Urinary bladder (tissue), 3 donors: ENCODE measurements at regions not wholly inside any gene's neighbourhood (a gene's known extent, or its start where the extent isn't known, plus 50 kb on each side); places are given as distances from the start of the nearest gene placed in this dataset.
A peak's percentile ranks its signal among the peaks of the same experiment; 100 is the strongest.

Experiments used
- DNase-seq: peaks from one replicate; pipeline ENCODE4 v3.0.0-alpha.2; 2015; ENCODE audit errors: extremely low spot score
- H3K27ac ChIP-seq: one replicate; pipeline ENCODE4 v1.5.1; 2013; ENCODE audit warnings: low read depth, mild to moderate bottlenecking, moderate library complexity
- H3K36me3 ChIP-seq: one replicate; pipeline ENCODE4 v1.6.1; 2013; ENCODE audit warnings: mild to moderate bottlenecking, moderate library complexity; ENCODE audit not compliant: insufficient read depth
- H3K4me1 ChIP-seq: one replicate; pipeline ENCODE4 v1.6.1; 2013; ENCODE audit warnings: mild to moderate bottlenecking, moderate library complexity; ENCODE audit not compliant: insufficient read depth
- H3K4me3 ChIP-seq: one replicate; pipeline ENCODE4 v1.5.1; 2013; ENCODE audit warnings: low read depth, low read length
- WGBS: extraction: QIAGEN DNeasy Blood & Tissue Kit; methylation state at CpG from one replicate; pipeline ENCODE4 v1.1.7; 2013; 5-methylcytosine and 5-hydroxymethylcytosine counted together
- donor health status: healthy with polysubstance abuse.
- donor health status: healthy.

- no peaks in the 10 kb centered on the region for H3K36me3 ChIP-seq
- 73% methylated on average over 11 of the region's 11 CpGs for WGBS
- no peaks in the 10 kb centered on the region for H3K4me1 ChIP-seq
- DNase-seq, result no peak
- no peak overlapping the region for H3K27ac ChIP-seq
- H3K4me3 ChIP-seq, result no peak overlapping the region
Measured at GRCh38 chr13:44243198-44243857, 130.3 kb upstream of the SERP2 start.

- DNase-seq, result no peak
- Histone ChIP-seq H3K36me3 (no peaks in the 10 kb centered on the region), H3K27ac (no peak overlapping the region), H3K4me1 (no peaks in the 10 kb centered on the region), H3K4me3 (no peak overlapping the region)
- WGBS, result 75% methylated on average over 6 of the region's 6 CpGs
Measured at GRCh38 chr13:44244288-44244687, 129.3 kb upstream of the SERP2 start.

- Histone ChIP-seq H3K4me3 (no peak overlapping the region), H3K4me1 (no peaks in the 10 kb centered on the region), H3K36me3 (no peaks in the 10 kb centered on the region), H3K27ac (peak overlapping the region; percentile 75)
- WGBS, result 12% methylated on average over 1 of the region's 1 CpG
- DNase-seq, result peak; percentile 82
Measured at GRCh38 chr13:44249431-44249836, 124.2 kb upstream of the SERP2 start.

GRCh38 chr13:44252938-44253337 lies 120.7 kb upstream of the SERP2 start:
- 91% methylated on average over 3 of the region's 3 CpGs for WGBS
- Histone ChIP-seq H3K27ac (no peak overlapping the region), H3K4me1 (no peaks in the 10 kb centered on the region), H3K4me3 (no peak overlapping the region), H3K36me3 (no peaks in the 10 kb centered on the region)
- DNase-seq, result no peak

GRCh38 chr13:44255771-44256364 lies 117.8 kb upstream of the SERP2 start:
- no peak for DNase-seq
- 92% methylated on average over 5 of the region's 5 CpGs for WGBS
- H3K4me3 ChIP-seq, result no peak overlapping the region
- H3K36me3 ChIP-seq, result no peaks in the 10 kb centered on the region
- no peak overlapping the region for H3K27ac ChIP-seq
- H3K4me1 ChIP-seq, result no peaks in the 10 kb centered on the region

- 87% methylated on average over 4 of the region's 4 CpGs for WGBS
- no peak overlapping the region for H3K27ac ChIP-seq
Measured at GRCh38 chr13:44257796-44258195, 115.8 kb upstream of the SERP2 start.

GRCh38 chr13:44259045-44260027 lies 114.3 kb upstream of the SERP2 start:
- WGBS, result 68% methylated on average over 12 of the region's 12 CpGs
- H3K4me3 ChIP-seq, result no peak overlapping the region
- no peak for DNase-seq
- H3K4me1 ChIP-seq, result no peaks in the 10 kb centered on the region
- no peak overlapping the region for H3K27ac ChIP-seq
- no peaks in the 10 kb centered on the region for H3K36me3 ChIP-seq

More at GRCh38 chr13:44257796-44258195, 115.8 kb upstream of the SERP2 start:
- Histone ChIP-seq H3K36me3 (no peaks in the 10 kb centered on the region), H3K4me3 (no peak overlapping the region), H3K4me1 (no peaks in the 10 kb centered on the region)
- DNase-seq, result no peak

- Histone ChIP-seq H3K36me3 (no peaks in the 10 kb centered on the region), H3K4me1 (no peaks in the 10 kb centered on the region), H3K4me3 (no peak overlapping the region), H3K27ac (no peak overlapping the region)
- 89% methylated on average over 2 of the region's 2 CpGs for WGBS
- DNase-seq, result no peak
Measured at GRCh38 chr13:44260336-44260735, 113.3 kb upstream of the SERP2 start.

- Histone ChIP-seq H3K36me3 (no peaks in the 10 kb centered on the region), H3K4me3 (no peak overlapping the region), H3K4me1 (no peaks in the 10 kb centered on the region), H3K27ac (no peak overlapping the region)
- no peak for DNase-seq
- 90% methylated on average over 20 of the region's 20 CpGs for WGBS
Measured at GRCh38 chr13:44263751-44264620, 109.6 kb upstream of the SERP2 start.

GRCh38 chr13:44266305-44266704 lies 107.3 kb upstream of the SERP2 start:
- Histone ChIP-seq H3K36me3 (no peaks in the 10 kb centered on the region), H3K4me3 (no peak overlapping the region), H3K4me1 (peaks cover 2% of the 10 kb centered on the region), H3K27ac (no peak overlapping the region)
- 94% methylated on average over 3 of the region's 3 CpGs for WGBS
- DNase-seq, result no peak

GRCh38 chr13:44266772-44267171 lies 106.9 kb upstream of the SERP2 start:
- DNase-seq, result no peak
- Histone ChIP-seq H3K4me1 (peaks cover 3% of the 10 kb centered on the region), H3K27ac (no peak overlapping the region), H3K4me3 (no peak overlapping the region), H3K36me3 (no peaks in the 10 kb centered on the region)
- WGBS, result 94% methylated on average over 1 of the region's 1 CpG

- WGBS, result 96% methylated on average over 1 of the region's 1 CpG
- no peak overlapping the region for H3K4me3 ChIP-seq
Measured at GRCh38 chr13:44267203-44267602, 106.4 kb upstream of the SERP2 start.

GRCh38 chr13:44267980-44268379 lies 105.6 kb upstream of the SERP2 start:
- WGBS, result 48% methylated on average over 4 of the region's 4 CpGs
- no peak overlapping the region for H3K27ac ChIP-seq

More at GRCh38 chr13:44267203-44267602, 106.4 kb upstream of the SERP2 start:
- peaks cover 3% of the 10 kb centered on the region for H3K4me1 ChIP-seq
- no peak for DNase-seq
- H3K27ac ChIP-seq, result no peak overlapping the region
- no peaks in the 10 kb centered on the region for H3K36me3 ChIP-seq

More at GRCh38 chr13:44267980-44268379, 105.6 kb upstream of the SERP2 start:
- Histone ChIP-seq H3K4me1 (peaks cover 3% of the 10 kb centered on the region), H3K36me3 (no peaks in the 10 kb centered on the region), H3K4me3 (no peak overlapping the region)
- no peak for DNase-seq
